H1 (cell line): ENCODE measurements at regions not wholly inside any gene's neighbourhood (a gene's known extent, or its start where the extent isn't known, plus 50 kb on each side); places are given as distances from the start of the nearest gene placed in this dataset.

Experiments used
- CTCF ChIA-PET: fragments of 300-600 bp; sonication (Branson Sonifier 250); formaldehyde crosslinking; loops from one replicate; lab custom pipeline; 2021; ENCODE audit not compliant: partially characterized antibody; lab: Charles Lee
- POLR2A ChIA-PET: fragments of 300-600 bp; sonication (Branson Sonifier 250); formaldehyde crosslinking; loops from one replicate; lab custom pipeline; 2021; ENCODE audit warnings: inconsistent platforms; ENCODE audit not compliant: partially characterized antibody; lab: Charles Lee
- DNase-seq, 2 experiments: peaks; one replicate each; pipeline versions ENCODE4 v3.0.0 to v3.0.0-alpha.2; 2010 to 2022; ENCODE audit warnings: low spot score in 2 of 2, low read depth in 1 of 2, mixed read lengths in 1 of 2
- FAIRE-seq: peaks from 2 replicates; lab custom pipeline; 2011; peaks lifted over from hg19 to GRCh38; lab: Jason Lieb, UNC
- H2AFZ ChIP-seq: 2 replicates; pipeline ENCODE4 v1.8.1; 2012; ENCODE audit warnings: low read length, inconsistent platforms
- H2AK5ac ChIP-seq: 2 replicates; pipeline ENCODE4 v1.6.1; 2013; ENCODE audit warnings: low read depth, low read length
- H2BK120ac ChIP-seq: replicated peaks from 2 replicates; pipeline ENCODE3; 2013; ENCODE audit warnings: low read depth, low read length, inconsistent platforms
- H2BK12ac ChIP-seq: 2 replicates; pipeline ENCODE4 v1.6.1; 2013; ENCODE audit warnings: low read depth, low read length
- H2BK15ac ChIP-seq: 2 replicates; pipeline ENCODE4 v1.6.1; 2013; ENCODE audit warnings: low read length
- H2BK20ac ChIP-seq: 2 replicates; pipeline ENCODE4 v1.6.1; 2013; ENCODE audit warnings: low read length
- H2BK5ac ChIP-seq: 2 replicates; pipeline ENCODE4 v1.6.1; 2013; ENCODE audit warnings: low read depth, low read length
- H3K14ac ChIP-seq: 2 replicates; pipeline ENCODE4 v1.6.1; 2013; ENCODE audit warnings: inconsistent platforms; ENCODE audit not compliant: insufficient read length
- H3K18ac ChIP-seq: 2 replicates; pipeline ENCODE4 v1.6.1; 2013; ENCODE audit warnings: low read length; ENCODE audit errors: extremely low read depth
- H3K23ac ChIP-seq: 2 replicates; pipeline ENCODE4 v1.6.1; 2013; ENCODE audit warnings: inconsistent platforms; ENCODE audit not compliant: insufficient read length
- H3K23me2 ChIP-seq: 2 replicates; pipeline ENCODE4 v1.6.1; 2013; ENCODE audit warnings: low read depth, low read length
- H3K27ac ChIP-seq: 2 replicates; pipeline ENCODE4 v1.6.1; 2011; ENCODE audit warnings: low read depth, low read length, inconsistent platforms
- H3K27me3 ChIP-seq, 4 experiments: replicated peaks in 1 of 4; 1 replicate in 1 of 4; 2 replicates in 3 of 4; pipeline versions ENCODE4 v1.6.1 to v1.8.1; 2011 to 2013; ENCODE audit warnings: low read length in 3 of 4, mild to moderate bottlenecking in 3 of 4, inconsistent platforms in 2 of 4, mixed read lengths in 2 of 4, moderate library complexity in 1 of 4; ENCODE audit not compliant: control insufficient read depth in 3 of 4, insufficient read depth in 3 of 4; ENCODE audit errors: extremely low read depth in 1 of 4
- H3K36me3 ChIP-seq, 4 experiments: 2 replicates each; pipeline versions ENCODE4 v1.6.1 to v1.8.1; 2011 to 2013; ENCODE audit warnings: mild to moderate bottlenecking in 4 of 4, low read length in 3 of 4, moderate library complexity in 2 of 4, control low read depth in 1 of 4, inconsistent platforms in 1 of 4; ENCODE audit not compliant: insufficient read depth in 4 of 4, control insufficient read depth in 2 of 4
- H3K4ac ChIP-seq: replicated peaks from 2 replicates; pipeline ENCODE3; 2013; ENCODE audit warnings: low read length, low read depth, mixed read lengths, inconsistent platforms; ENCODE audit not compliant: insufficient read length
- H3K4me1 ChIP-seq, 4 experiments: replicated peaks in 1 of 4; 1 replicate in 1 of 4; 2 replicates in 3 of 4; pipeline versions ENCODE4 v1.6.1 to v1.8.1; 2011 to 2013; ENCODE audit warnings: low read length in 3 of 4, inconsistent platforms in 2 of 4, mixed read lengths in 1 of 4; ENCODE audit not compliant: insufficient read depth in 4 of 4, control insufficient read depth in 3 of 4
- H3K4me2 ChIP-seq, 2 experiments: 2 replicates each; pipeline versions ENCODE4 v1.6.1 to v1.8.1; 2011 to 2013; ENCODE audit warnings: low read depth in 2 of 2, low read length in 2 of 2, control low read depth in 1 of 2, inconsistent platforms in 1 of 2, mild to moderate bottlenecking in 1 of 2; ENCODE audit not compliant: insufficient read depth in 1 of 2
- H3K4me3 ChIP-seq, 4 experiments: fragments of 200-600, 300-600 bp in 1 of 4; sonication (generic), shearing (Covaris generic), sonication (Bioruptor Twin) in 1 of 4; 2 replicates each; pipeline versions ENCODE4 v1.5.1 to v1.8.1; 2011 to 2016; ENCODE audit warnings: low read length in 4 of 4, low read depth in 3 of 4, control low read depth in 2 of 4, inconsistent platforms in 2 of 4, mild to moderate bottlenecking in 2 of 4, mixed read lengths in 1 of 4, moderate library complexity in 1 of 4; ENCODE audit not compliant: insufficient read depth in 2 of 4; ENCODE audit errors: extremely low read depth in 1 of 4
- H3K56ac ChIP-seq: replicated peaks from 2 replicates; pipeline ENCODE3; 2013; ENCODE audit warnings: low read depth, mild to moderate bottlenecking, mixed read lengths, low read length, inconsistent platforms; ENCODE audit not compliant: insufficient read length
- H3K79me1 ChIP-seq: 2 replicates; pipeline ENCODE4 v1.6.1; 2013; ENCODE audit warnings: low read depth, low read length, control low read depth
- H3K79me2 ChIP-seq, 2 experiments: 2 replicates each; pipeline versions ENCODE4 v1.6.1 to v1.8.1; 2012 to 2013; ENCODE audit warnings: low read length in 2 of 2, mild to moderate bottlenecking in 2 of 2, inconsistent platforms in 1 of 2; ENCODE audit not compliant: insufficient read depth in 2 of 2, control insufficient read depth in 1 of 2
- H3K9ac ChIP-seq, 4 experiments: replicated peaks in 1 of 4; 1 replicate in 1 of 4; 2 replicates in 3 of 4; pipeline versions ENCODE4 v1.6.1 to v1.8.1; 2011 to 2013; ENCODE audit warnings: low read depth in 3 of 4, low read length in 3 of 4, control low read depth in 2 of 4, mild to moderate bottlenecking in 2 of 4, moderate library complexity in 2 of 4, inconsistent platforms in 1 of 4; ENCODE audit errors: extremely low read depth in 1 of 4
- H3K9me3 ChIP-seq, 2 experiments: 2 replicates each; pipeline versions ENCODE4 v1.6.1 to v1.8.1; 2012 to 2013; ENCODE audit warnings: mild to moderate bottlenecking in 2 of 2, moderate library complexity in 2 of 2, control low read depth in 1 of 2, inconsistent platforms in 1 of 2, low read depth in 1 of 2, low read length in 1 of 2, mixed read lengths in 1 of 2; ENCODE audit not compliant: insufficient read depth in 2 of 2
- H4K20me1 ChIP-seq, 2 experiments: replicated peaks in 1 of 2; 2 replicates each; pipeline versions ENCODE3 to v1.8.1; 2011 to 2013; ENCODE audit warnings: inconsistent platforms in 2 of 2, low read length in 2 of 2, mild to moderate bottlenecking in 1 of 2; ENCODE audit not compliant: insufficient read depth in 2 of 2, control insufficient read depth in 1 of 2
- H4K5ac ChIP-seq: 2 replicates; pipeline ENCODE4 v1.6.1; 2013; ENCODE audit warnings: low read length, low read depth, mixed read lengths, inconsistent platforms; ENCODE audit not compliant: insufficient read length
- H4K8ac ChIP-seq: 2 replicates; pipeline ENCODE4 v1.8.0; 2013; ENCODE audit warnings: mild to moderate bottlenecking, moderate library complexity, low read length, inconsistent platforms; ENCODE audit not compliant: insufficient read depth; ENCODE audit errors: extremely low read depth
- H4K91ac ChIP-seq: replicated peaks from 2 replicates; pipeline ENCODE3; 2013; ENCODE audit warnings: low read length, mixed read lengths, inconsistent platforms; ENCODE audit not compliant: insufficient read length
- ATF3 ChIP-seq: IDR thresholded peaks from 2 replicates; pipeline ENCODE4 v1.6.1; 2011; ENCODE audit warnings: low read depth, mild to moderate bottlenecking, low read length; ENCODE audit not compliant: insufficient read depth
- FOSL1 ChIP-seq: IDR thresholded peaks from 2 replicates; pipeline ENCODE4 v1.6.1; 2011; ENCODE audit warnings: mild to moderate bottlenecking, low read depth, low read length, moderate library complexity; ENCODE audit not compliant: insufficient read depth
- RNF2 ChIP-seq: fragments of 200-900, 300-1000 bp; sonication (generic); IDR thresholded peaks from 2 replicates; pipeline ENCODE4 v1.7.1; 2016; ENCODE audit warnings: borderline replicate concordance, low read depth, mild to moderate bottlenecking, antibody characterized with exemption, low read length; ENCODE audit not compliant: poor library complexity, severe bottlenecking; ENCODE audit errors: missing control alignments
- SIRT6 ChIP-seq: IDR thresholded peaks from one replicate; pipeline ENCODE4 v1.7.1; 2012; ENCODE audit warnings: low read length, inconsistent platforms
- ZNF274 ChIP-seq: IDR thresholded peaks from 2 replicates; pipeline ENCODE4 v1.7.0; 2012; ENCODE audit warnings: low read length, borderline replicate concordance; ENCODE audit errors: extremely low read depth
- WGBS, 2 experiments: shearing (Covaris generic) in 1 of 2; methylation state at CpG; one replicate each; pipeline versions ENCODE4 v1.1.6 to v1.1.7; 2013 to 2015; ENCODE audit warnings: low lambda C conversion rate in 2 of 2, mixed read lengths in 2 of 2, inconsistent platforms in 1 of 2, low coverage in 1 of 2, missing lambda C conversion rate in 1 of 2; ENCODE audit not compliant: insufficient replicate concordance in 2 of 2, insufficient coverage in 1 of 2, insufficient read length in 1 of 2; ENCODE audit errors: extremely low coverage in 1 of 2, missing lambda C conversion rate in 1 of 2; 5-methylcytosine and 5-hydroxymethylcytosine counted together

GRCh38 chr14:26097852-26098251, 500.0 kb downstream of the NOVA1 start:
- Histone ChIP-seq H3K4ac (no peak overlapping the region), H3K9ac (no peak overlapping the region), H3K14ac (no peak overlapping the region), H2AFZ (no peak overlapping the region), H3K4me1 (no peaks in the 10 kb centered on the region), H4K5ac (no peak overlapping the region), H3K18ac (no peak overlapping the region), H3K36me3 (no peaks in the 10 kb centered on the region), H2BK12ac (no peak overlapping the region), H4K20me1 (no peaks in the 10 kb centered on the region), H2AK5ac (no peak overlapping the region), H3K79me1 (no peaks in the 10 kb centered on the region), H2BK15ac (no peak overlapping the region), H3K79me2 (no peaks in the 10 kb centered on the region), H2BK20ac (no peak overlapping the region), H3K4me2 (no peak overlapping the region), H4K8ac (no peak overlapping the region), H3K27ac (no peak overlapping the region), H2BK120ac (no peak overlapping the region), H3K23me2 (no peaks in the 10 kb centered on the region), H3K4me3 (no peak overlapping the region), H3K56ac (no peak overlapping the region), H4K91ac (no peak overlapping the region), H3K23ac (no peak overlapping the region), H3K9me3 (no peaks in the 10 kb centered on the region; a peak in 1 of 4 replicates), H2BK5ac (no peak overlapping the region), H3K27me3 (no peaks in the 10 kb centered on the region)
- POLR2A ChIA-PET = interaction anchor here (1.3 kb wide), 1 partner anchor 8 kb away, joined by 3 read pairs; no protein-coding TSS in a partner anchor
- TF ChIP-seq RNF2 (no peak), ATF3 (no peak), ZNF274 (no peak), SIRT6 (no peak), FOSL1 (no peak)
- DNase-seq = no peak
- 74% methylated on average over 4 of the region's 4 CpGs; no CpG with 5 or more reads in 1 of the 2 experiments for WGBS, 2 experiments
- CTCF ChIA-PET = interaction anchor here (0.6 to 1.2 kb wide), 2 partner anchors 12 to 1063 kb away, joined by 3 to 6 read pairs; no protein-coding TSS in a partner anchor
- no peak for FAIRE-seq
